ENCODE measurements at regions not wholly inside any gene's neighbourhood (a gene's known extent, or its start where the extent isn't known, plus 50 kb on each side); places are given as distances from the start of the nearest gene placed in this dataset.

GRCh38 chr20:60249436-60249835 is 291.2 kb downstream of the CDH26 start:
- Histone ChIP-seq H3K4me1 (peaks cover 5% of the 10 kb centered on the region; the same call in 2 of the 3 replicates), H3K4me2 (peak overlapping the region; percentile 21; the same call in 1 of the 3 replicates), H3K4me3 (no peak overlapping the region), H3K9me3 (no peaks in the 10 kb centered on the region), H3K27ac (no peak overlapping the region)
- DNase-seq (ENCODE audit: low read depth in 1 of 2, low spot score in 1 of 2) (peak; percentile 60 to 61), FAIRE-seq (no peak), ATAC-seq (peak; percentile 83 to 96)
- CTCF ChIA-PET, result interaction anchor here (1.6 to 1.9 kb wide), 3 partner anchors 13 to 39 kb away, joined by 6 to 7 read pairs (median 6); no protein-coding TSS in a partner anchor
- peak; percentile 70 for TF ChIP-seq MAFK (IDR thresholded peaks at IDR 0.05; ENCODE audit: partially characterized antibody)
- TF ChIP-seq ELK1 (IDR thresholded peaks at IDR 0.05; ENCODE audit: low read depth, low read length), result no peak
- POLR2A ChIA-PET, result no interaction called here
- 18% methylated on average over 6 of the region's 8 CpGs for WGBS (ENCODE audit: missing lambda C conversion rate)

- H3K27ac ChIP-seq, result no peak overlapping the region
- TF ChIP-seq FOSB (CRISPR knock-in tag; IDR thresholded peaks at IDR 0.05) (no peak), JUNB (IDR thresholded peaks at IDR 0.05) (no peak), SMC3 (IDR thresholded peaks at IDR 0.05) (no peak), CHD4 (IDR thresholded peaks at IDR 0.05; ENCODE audit: borderline replicate concordance) (no peak), ELK1 (IDR thresholded peaks at IDR 0.05; ENCODE audit: low read depth, low read length) (no peak), CHD2 (IDR thresholded peaks at IDR 0.05; ENCODE audit: low read length, partially characterized antibody) (no peak), TP53 (CRISPR knock-in tag; IDR thresholded peaks at IDR 0.05) (no peak), RCOR1 (IDR thresholded peaks at IDR 0.05; ENCODE audit: low read depth, low read length) (no peak), CTCF (IDR thresholded peaks at IDR 0.05) (no peak)
- H3K9me3 ChIP-seq, result no peaks in the 10 kb centered on the region
- ATAC-seq (no peak), DNase-seq (ENCODE audit: low read depth in 1 of 2, low spot score in 1 of 2) (no peak), FAIRE-seq (no peak)
- CTCF ChIA-PET, result interaction anchor here (1.6 to 1.9 kb wide), 3 partner anchors 12 to 39 kb away, joined by 6 to 7 read pairs (median 6); no protein-coding TSS in a partner anchor
- H3K4me1 ChIP-seq, result peaks cover 5% of the 10 kb centered on the region; the same call in 2 of the 3 replicates
- POLR2A ChIA-PET, result no interaction called here
- no peak overlapping the region for H3K4me2 ChIP-seq
- 7% methylated on average over 1 of the region's 5 CpGs for WGBS (ENCODE audit: missing lambda C conversion rate)
- H3K4me3 ChIP-seq, result no peak overlapping the region
Measured at GRCh38 chr20:60250251-60250650, 292.0 kb downstream of the CDH26 start.

GRCh38 chr20:60252866-60253265 is 294.6 kb downstream of the CDH26 start:
- no peak for FAIRE-seq
- no peak overlapping the region for H3K4me3 ChIP-seq
- ChIA-PET CTCF (interaction anchor here (3.1 kb wide), 1 partner anchor 42 kb away, joined by 10 read pairs; no protein-coding TSS in a partner anchor), POLR2A (no interaction called here)
- no peak for ATAC-seq
- DNase-seq (ENCODE audit: low read depth in 1 of 2, low spot score in 1 of 2), result no peak
- TF ChIP-seq RCOR1 (IDR thresholded peaks at IDR 0.05; ENCODE audit: low read depth, low read length) (no peak), RARB (CRISPR knock-in tag; IDR thresholded peaks at IDR 0.05) (no peak), POLR2AphosphoS2 (conservative IDR thresholded peaks at IDR 0.05; ENCODE audit: low read length) (no peak), JUNB (IDR thresholded peaks at IDR 0.05) (no peak), REST (IDR thresholded peaks at IDR 0.05) (no peak), ZFP36 (IDR thresholded peaks at IDR 0.05; ENCODE audit: borderline replicate concordance, partially characterized antibody) (no peak), USF2 (IDR thresholded peaks at IDR 0.05) (no peak), ZNF302 (CRISPR knock-in tag; IDR thresholded peaks at IDR 0.05) (no peak), MAX (IDR thresholded peaks at IDR 0.05) (no peak), HDAC2 (IDR thresholded peaks at IDR 0.05) (no peak), HOXB5 (CRISPR knock-in tag; IDR thresholded peaks at IDR 0.05) (no peak), EHF (CRISPR knock-in tag; IDR thresholded peaks at IDR 0.05) (no peak)
- H3K9me3 ChIP-seq, result no peaks in the 10 kb centered on the region
- WGBS (ENCODE audit: missing lambda C conversion rate), result 0% methylated on average over 1 of the region's 2 CpGs
- no peak overlapping the region for H3K27ac ChIP-seq
- H3K4me1 ChIP-seq, result peaks cover 5% of the 10 kb centered on the region; the same call in 2 of the 3 replicates
- no peak overlapping the region for H3K4me2 ChIP-seq
